Erythroblast (primary cell): ENCODE measurements at regions not wholly inside any gene's neighbourhood (a gene's known extent, or its start where the extent isn't known, plus 50 kb on each side); places are given as distances from the start of the nearest gene placed in this dataset.

Source experiments
- GATA1 ChIP-seq: IDR thresholded peaks from 2 replicates; pipeline ENCODE4 v1.6.1; 2011; ENCODE audit warnings: low read depth, mild to moderate bottlenecking, control low read depth, low read length, moderate library complexity
- POLR2A ChIP-seq: IDR thresholded peaks from 2 replicates; pipeline ENCODE4 v1.6.1; 2011; ENCODE audit warnings: mild to moderate bottlenecking, low read length

- TF ChIP-seq POLR2A (no peak), GATA1 (no peak)
Measured at GRCh38 chr13:104567114-104567513, 1500.9 kb upstream of the SLC10A2 start.
